AML-193 (cell line): ENCODE measurements at regions not wholly inside any gene's neighbourhood (a gene's known extent, or its start where the extent isn't known, plus 50 kb on each side); places are given as distances from the start of the nearest gene placed in this dataset.
A peak's percentile ranks its signal among the peaks of the same experiment; 100 is the strongest.

ENCODE experiments used
- DNase-seq, 2 experiments: peaks; one replicate each; lab custom pipeline; 2025; lab: John Stamatoyannopoulos, UW

DNA sequence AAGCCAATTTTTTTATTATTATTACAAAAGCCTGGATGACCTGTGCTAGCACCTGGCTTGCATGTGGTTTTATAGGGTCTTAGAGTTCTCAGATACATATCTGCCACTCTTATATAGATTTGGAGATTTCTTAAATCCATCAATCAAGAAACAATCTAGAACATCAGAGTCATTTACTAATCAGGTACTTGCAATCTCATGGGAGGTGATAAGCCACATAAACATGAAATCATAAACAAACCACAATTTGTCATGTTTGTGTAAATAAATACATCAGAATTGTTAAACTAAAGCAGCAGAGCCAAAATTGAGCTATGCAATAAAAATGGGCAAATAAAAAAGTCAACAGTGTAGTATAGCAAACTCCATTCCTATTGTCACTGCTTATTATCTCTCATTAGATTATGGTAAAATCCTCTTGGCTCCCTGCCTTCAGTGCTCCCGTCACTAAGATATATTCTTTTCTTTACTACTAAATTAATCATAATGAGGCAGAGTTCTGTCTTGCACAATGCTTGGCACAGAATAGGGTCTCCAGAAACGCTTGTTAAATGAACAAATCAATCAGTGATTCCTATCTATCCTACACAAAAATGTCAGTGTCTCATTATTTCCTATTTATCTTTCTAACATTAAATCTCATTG lies 108.7 kb upstream of the TTC29 start:
- DNase-seq: no peak

DNA sequence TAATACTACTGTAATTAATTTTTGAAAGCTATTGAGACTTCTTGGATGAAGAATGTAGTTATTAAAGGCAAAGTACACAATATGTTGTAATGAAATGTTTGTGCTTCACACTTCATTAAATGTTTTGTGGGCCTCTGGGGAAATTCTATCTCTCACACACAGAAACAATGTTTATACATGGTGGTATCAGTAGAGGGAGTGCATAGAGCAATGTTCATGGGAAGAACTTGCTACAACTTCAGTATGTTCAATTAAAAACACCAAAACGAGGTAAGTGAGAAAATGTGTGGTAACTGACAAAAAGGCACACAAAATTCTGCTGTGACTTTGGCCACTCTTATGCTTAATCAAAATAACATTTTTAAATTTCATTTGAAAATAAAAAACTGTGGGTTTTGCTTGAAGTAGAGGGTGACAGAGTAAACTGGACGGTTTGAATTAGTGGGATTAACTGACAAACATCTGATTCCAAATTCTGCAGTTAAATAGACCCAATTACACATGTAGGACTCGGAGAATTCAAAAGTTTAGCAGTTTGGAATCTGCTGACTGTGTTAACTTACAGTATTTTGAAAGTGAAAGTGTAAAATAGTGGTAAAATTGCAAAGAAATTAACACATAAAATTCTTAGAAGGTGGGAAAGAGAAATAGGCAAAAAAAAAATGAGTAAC lies 111.4 kb upstream of the TTC29 start:
- peak; percentile 16 to 31 for DNase-seq

DNA sequence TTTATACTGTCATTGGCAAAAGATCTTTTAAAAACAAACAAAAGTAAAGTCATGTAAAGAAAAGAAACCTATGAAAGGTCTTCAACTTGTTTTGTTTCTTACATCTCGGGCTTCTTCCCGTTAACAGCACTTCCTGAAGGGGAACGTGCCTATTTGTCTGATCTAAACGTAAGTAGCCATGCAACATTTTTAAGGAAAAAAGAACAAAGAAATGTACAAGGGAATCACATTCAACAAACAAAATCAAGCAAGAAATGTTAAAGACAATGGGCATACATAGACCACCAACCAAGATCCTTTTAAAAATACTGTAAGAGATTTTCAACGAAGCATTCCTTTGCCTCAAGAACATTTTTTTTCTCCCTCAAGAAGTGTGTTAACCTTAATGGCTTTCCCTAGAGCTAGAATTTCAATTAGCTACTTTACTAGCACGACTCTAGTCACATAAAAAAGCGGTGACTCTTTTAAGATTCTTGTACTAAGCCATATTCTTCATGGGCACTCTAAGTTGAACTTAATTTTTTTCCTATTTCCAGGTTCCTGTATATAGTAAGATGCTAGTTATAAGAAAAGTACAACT lies 112.0 kb upstream of the TTC29 start:
- peak; percentile 29 to 30 for DNase-seq

DNA sequence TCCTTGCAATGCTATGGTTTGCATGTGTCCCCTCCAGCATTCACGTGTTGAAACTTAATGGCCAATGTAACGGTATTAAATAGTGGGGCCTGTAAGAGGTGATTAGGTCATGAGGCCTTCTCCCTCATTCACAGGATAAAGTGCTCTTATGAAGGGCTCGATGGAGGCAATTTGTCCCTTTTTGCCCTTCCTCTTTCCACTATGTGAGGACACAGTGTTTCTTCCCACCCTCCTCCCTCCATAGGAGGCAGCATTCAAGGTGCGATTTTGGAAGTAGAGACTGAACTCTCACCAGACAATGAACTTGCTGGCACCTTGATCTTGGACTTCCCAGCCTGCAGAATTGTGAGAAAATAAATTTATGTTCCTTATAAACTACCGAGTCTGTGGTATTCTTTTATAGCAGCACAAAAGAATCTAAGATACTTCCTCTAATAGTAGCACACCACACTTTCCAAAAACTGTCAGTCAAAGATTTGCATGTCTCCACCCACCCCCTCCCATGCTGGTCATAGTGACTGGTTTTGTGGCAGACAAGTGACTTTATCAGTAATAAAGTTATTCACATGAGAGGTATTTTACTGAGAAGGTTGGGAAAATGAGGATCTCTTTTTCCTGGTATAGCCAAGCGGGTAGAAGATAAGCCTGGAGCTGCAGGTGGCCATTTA lies 113.5 kb upstream of the TTC29 start:
- DNase-seq: peak; percentile 25 to 26

DNA sequence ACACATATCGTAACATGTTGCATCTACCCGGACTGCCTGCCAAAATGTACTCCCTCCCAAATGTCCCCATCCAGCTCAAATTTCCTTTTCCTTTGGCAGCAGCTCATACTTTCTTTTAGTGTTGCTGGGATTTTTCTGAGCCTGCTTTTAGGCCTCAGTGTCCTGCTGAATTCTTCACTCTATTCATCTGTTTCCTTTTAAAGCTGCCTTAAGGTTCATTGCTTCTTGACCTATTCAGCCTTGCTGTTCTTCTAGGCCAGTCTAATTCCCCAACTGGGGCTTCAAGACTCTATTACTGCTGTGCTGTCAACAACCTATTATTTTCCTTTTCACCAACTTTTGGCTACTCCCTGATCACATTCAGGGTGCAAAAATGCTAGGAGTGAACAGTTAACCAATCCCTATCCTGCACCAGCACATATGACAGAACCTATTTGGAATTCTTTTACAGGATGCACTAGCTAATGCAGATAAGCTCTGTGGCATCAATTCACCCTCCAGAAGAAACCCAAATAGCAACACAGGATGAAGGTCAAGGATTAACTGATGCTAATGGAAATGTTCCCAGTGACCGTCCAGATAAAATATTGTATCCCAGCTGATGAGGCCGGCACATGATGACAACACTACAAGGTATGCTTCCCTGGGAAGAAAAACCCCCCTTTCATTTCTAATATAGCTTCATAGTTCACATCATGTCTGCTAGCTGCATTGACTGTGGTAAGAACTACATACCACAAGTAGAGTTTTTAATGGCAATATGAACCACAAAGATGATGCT lies 114.7 kb upstream of the TTC29 start:
- no peak for DNase-seq

DNA sequence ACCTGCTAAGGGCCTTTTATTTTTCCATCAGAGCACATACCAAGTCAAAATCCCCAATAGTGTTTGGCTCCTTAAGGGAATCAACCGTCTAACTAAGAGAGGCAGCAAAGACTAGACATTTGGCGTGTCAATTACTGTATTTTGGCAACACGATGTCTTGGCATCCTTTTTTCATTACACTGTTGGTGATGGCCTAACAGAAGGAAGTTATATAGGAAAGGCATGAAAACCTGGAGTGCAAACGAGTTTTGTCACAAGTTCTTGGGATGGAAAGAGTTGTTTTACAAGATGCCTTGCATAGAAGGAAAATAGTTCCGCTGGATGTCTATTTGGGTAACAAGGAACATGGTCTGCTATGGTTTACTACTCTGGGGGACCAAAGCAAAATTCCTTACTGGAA lies 119.2 kb upstream of the TTC29 start:
- no peak for DNase-seq

DNA sequence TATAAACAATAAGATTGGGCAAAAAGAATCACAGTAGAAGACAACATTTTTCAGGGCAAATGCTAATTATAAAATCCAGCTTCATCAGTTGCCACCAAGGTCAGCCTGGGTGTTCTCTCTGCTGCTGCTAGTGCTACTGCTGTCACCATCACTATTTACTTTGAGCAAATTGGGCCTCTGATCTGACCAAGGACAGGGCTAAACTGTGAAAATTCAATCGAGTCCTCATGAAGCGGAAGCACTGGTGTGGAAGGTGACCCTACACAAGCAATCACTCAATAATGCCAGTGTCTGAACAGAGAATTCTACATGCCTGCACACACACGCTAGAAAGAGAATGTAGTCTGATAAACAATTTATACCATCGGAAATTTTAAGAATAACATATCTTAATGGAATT lies 122.9 kb upstream of the TTC29 start:
- no peak for DNase-seq

DNA sequence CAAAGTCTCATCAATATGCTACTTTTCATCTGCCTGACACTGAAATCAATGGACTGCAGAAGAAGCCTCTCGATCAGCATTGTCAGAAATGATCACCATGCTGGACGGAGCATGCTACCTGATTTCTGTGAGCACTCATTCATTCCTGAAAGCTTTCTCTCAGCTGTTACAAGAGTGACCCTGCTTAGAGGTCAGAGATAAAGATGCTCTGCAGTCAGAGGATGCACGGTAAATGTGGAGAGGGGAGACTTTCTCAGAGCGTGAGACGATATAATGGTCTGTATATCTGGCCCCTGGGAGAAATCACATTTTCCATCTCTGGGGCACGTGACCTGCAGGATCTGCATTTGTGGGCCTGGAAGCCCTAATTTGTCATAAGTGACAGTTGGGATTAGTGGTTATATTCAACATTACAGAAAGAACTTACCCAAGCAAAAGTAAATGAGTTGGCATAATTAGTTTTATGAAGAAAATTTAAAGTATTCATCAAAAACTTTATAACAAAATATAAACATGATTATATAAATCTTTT lies 125.6 kb upstream of the TTC29 start:
- no peak for DNase-seq

DNA sequence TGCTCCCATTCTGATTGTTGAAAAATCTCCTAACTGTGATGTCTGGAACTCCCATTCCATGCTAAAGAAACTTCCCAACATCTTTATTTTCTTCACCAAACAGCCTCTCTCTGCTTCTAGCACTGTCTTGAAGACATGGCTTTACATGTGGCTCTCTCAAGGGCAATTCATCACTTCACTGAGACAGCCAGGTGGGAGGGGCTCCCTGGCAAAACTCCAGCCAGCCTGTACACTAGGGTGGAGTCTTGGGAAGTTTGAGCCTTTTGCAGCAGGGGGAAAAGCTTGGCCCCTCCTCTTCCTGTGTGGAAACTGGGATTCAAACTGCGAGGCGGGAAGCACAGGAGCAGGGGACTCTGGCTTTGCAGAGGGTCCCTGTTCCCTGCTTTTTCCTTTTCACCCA lies 130.5 kb upstream of the TTC29 start:
- no peak for DNase-seq

DNA sequence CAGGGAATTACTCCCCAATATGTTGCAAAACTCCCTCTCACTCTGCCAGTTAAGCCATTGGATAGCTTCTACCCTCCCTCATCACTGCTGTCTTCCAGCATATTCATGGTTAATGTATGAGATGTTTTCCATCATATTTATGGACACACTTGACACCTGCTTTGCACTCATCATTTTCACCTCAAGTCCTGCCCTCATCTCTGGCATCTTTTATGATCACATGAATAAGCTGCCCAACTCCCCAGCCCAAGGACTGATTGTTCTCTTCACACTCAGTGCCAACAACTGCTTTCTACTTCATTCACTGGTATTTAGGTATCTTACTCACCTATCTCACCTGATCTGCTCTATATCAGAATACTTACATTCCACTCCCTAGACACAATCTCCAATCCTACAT lies 131.1 kb upstream of the TTC29 start:
- DNase-seq: no peak

DNA sequence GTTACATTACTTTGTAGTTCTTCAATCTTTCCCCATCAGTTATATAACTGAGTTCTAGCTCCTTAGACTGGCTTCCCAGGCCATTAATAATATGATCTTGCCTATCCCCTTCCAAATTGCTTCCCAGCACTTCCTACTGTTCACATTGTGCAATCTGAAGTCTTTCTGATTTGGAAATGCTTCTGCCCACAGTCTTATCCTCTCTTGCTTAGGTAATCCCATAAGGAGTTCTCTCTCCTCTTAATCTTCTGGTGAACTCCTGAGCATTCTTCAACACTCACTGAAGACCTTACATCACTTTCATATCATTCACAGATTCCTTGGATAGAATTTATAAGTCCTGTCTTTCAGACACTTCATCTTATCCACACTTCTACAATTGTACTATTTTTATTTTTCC lies 132.7 kb upstream of the TTC29 start:
- DNase-seq: no peak

DNA sequence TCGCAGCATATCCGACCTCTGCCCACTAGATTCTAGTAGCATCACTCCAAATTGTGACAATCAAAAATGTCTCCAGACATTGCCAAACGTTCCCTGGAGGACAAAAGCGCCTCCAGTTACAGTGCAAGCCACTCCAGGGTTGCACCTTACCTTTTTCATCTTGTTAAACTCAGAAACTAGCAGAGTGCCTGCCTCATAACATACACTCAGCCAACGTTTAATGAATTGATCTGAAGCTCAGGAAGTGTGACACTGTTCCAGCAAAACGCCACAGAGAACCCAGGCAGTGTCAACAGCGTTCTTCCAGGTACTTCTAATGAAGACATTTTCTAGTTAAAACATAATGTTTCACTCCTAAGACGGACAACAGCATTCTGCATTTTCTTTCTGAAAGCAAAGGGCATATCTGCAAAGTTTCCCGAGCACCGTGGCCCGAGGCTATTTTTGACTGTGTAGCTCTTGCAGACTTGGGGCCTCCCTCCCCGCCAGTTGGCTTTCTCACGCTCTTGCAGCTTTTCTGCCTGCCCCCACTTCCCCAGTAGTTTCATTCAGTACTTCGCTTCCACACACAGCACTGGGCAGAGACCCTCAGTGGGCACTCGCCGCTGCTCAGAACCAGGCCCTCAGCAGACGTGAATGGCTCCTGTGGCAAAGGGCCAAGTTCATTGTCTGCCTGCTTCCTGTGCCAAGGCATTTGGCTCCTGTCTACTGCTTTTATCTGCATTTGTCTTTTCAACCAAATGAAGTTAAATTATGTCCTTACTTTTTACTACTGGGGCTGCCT lies 133.4 kb upstream of the TTC29 start:
- DNase-seq: no peak

DNA sequence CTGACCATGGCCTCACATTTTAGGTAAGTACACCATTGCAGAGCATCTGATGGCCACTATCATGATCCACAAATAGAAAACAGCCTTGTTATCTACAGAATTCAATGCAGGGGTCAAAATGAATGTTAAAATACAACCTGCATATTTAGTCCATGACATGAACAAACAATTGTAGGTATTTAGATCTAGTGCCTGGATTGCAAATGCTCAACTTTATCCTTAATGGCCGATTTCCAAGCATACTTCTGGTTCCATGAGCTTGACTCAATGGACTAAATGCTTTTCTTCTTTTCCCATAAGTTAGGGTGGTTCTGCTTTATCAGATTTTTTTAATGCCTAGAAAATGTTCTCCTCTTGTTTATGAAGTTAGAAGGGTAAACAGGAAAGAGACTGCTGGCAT lies 139.2 kb upstream of the TTC29 start:
- DNase-seq: no peak

DNA sequence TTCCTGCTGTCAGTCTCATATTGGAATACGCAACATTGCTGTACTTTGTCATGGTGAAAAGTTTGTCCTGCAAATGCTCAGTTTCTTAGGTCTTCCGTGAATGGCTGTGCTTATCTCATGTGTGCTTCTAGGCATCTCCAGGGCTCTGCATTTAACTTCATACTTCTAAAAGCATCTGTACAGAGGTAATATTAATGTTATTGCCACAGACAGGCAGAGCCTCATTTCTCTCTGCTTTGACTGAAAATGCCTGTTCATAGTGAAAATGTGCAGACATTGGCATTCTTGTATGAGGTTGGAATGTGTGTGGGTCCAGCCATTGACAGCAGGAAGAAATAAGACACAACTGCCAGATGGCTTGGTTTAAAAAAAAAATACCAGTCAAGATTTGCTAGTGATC lies 140.1 kb upstream of the TTC29 start:
- DNase-seq: no peak

DNA sequence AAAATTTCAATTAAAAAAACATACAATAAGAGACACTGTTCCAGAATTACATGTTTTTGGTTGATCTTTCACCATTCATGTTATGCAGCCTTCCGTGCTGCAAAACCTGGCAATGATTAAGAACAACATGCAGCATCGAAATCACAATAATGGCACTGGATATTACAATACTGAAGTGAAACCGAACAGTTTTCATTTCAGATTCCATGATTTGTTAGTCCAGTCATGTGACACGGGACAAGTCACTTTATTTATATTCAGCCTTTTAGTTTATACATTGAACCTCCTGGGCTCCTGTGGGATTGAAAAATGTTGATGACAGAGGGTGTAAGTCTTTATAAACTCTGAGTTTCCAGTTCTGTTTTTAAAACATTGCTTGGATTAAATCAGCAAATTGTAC lies 142.5 kb upstream of the TTC29 start:
- no peak for DNase-seq

DNA sequence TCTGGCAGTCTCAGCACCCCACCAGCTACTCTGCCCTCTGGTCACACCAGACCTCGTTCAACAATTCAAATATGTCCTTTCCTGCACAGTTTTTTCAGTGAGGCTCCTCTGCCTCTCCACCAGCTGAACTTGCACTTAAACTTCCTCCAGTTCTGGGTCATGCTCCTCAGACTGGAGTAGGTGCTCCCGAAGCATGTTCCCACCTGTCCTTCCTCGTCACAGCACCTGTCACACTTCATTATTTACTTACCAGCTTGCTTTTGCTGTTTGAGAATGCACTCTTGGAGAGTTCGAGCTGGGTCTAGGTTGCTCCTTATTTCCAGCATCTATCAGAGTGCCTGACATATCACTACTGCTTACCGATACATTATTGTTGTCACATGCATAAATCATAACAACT lies 144.8 kb upstream of the TTC29 start:
- no peak for DNase-seq

DNA sequence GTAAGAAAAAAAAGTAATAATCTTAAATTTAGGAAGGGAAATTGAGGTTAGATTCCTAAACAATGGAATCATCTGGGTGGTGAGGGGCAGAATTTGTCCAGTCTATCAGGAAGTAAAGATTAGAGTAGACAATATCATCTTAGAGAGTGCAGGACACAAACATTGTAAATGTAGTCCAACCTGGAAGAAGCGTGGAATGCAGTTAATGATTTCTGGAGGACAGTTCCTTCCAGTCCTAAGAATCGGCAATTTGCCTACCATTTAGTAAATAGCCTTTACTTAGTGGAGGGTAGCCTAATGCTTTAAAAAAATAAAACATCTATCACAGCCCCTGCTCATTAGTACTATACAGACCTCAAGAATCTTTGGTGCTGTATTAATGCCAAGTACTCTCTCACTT lies 147.5 kb upstream of the TTC29 start:
- no peak for DNase-seq

DNA sequence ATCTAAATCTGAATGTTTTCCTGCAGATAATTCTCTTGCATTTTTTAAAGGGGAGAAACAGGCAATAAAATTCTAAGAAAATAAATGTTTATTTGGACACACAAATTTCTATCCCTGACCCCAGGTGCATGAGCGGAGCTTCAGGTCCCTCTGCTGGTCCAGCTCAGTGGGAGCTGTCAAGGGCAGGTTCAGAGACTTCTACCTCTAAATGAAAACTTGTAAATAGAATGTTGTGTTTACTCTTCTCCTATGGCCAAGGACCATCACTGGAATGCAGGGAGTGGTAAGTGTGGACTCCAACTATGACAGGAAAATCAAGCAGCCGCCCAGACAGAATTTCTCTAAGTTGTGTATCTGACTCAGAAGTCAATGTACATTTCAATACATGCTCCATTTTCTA lies 148.6 kb upstream of the TTC29 start:
- DNase-seq: no peak

DNA sequence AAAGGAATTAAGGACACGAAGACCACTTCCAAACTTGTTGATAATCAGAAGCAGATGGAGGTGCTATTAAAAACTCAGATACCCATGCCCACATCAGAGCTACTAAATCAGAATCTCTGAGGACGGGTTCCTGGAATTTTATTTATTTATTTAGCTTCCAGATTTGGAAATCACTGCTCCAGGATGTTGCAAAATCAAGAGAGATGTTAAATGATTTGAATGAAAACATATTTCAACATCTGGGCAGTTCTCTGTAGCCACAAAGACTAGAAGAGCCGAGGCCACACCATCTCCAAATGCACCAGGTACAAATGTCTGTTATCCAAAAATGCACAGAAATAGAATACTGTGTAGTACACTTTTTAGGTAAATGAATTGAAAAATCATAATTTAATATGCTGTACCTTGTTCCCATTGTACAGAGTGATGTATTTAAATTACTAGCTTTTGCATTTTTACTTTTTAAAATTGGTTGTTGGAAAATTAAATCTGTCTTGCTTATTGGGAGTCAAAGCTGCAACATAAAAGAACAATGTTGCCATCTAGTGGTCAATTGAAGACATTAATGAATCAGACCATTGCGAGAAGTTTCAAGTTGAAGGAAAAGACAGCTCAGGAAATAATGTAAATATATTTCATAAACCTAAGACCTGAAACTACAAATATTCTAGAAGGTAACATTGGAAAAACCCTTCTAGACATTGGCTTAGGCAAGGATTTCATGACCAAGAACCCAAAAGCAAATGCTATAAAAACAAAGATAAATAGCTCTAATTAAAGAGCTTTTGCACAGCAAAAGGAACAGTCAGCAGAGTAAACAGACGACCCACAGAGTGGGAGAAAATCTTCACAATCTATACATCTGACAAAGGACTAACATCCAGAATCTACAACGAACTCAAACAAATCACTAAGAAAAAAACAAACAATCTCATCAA lies 151.3 kb upstream of the TTC29 start:
- peak; percentile 47 to 49 for DNase-seq

DNA sequence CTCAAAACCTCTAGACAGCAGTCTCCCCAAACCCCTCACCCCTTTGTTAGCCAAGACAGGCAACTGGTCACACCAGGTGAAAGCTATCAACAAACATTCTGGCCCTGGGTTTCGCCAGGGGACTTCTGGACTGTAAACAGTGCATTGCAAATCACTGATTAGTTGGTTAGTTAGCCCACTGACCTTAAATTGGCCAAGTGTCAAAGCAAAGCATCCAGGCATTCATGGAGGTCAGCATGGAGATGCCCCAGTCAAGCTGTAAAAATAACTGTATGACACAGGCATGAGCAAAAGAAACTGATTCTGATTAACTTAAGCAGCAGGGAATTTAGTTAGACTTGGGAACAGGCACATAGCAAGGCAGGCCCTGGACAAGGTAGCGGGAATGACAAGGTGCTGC lies 156.0 kb upstream of the TTC29 start:
- DNase-seq: no peak
